ENCODE measurements at regions not wholly inside any gene's neighbourhood (a gene's known extent, or its start where the extent isn't known, plus 50 kb on each side); places are given as distances from the start of the nearest gene placed in this dataset.

- DNase-seq (ENCODE audit: extremely low read depth, low read depth): no peak
Measured at GRCh38 chr16:27712251-27712711, 162.3 kb downstream of the KATNIP start.

GRCh38 chr16:27717726-27718125, 167.8 kb downstream of the KATNIP start:
- no peak for DNase-seq (ENCODE audit: extremely low read depth, low read depth)

GRCh38 chr16:27718201-27719105, 168.5 kb downstream of the KATNIP start:
- no peak for DNase-seq (ENCODE audit: extremely low read depth, low read depth)

- no peak for DNase-seq (ENCODE audit: extremely low read depth, low read depth)
Measured at GRCh38 chr16:27719106-27719445, 169.1 kb downstream of the KATNIP start.

- DNase-seq (ENCODE audit: extremely low read depth, low read depth): no peak
Measured at GRCh38 chr16:27720731-27721530, 171.0 kb downstream of the KATNIP start.

- no peak for DNase-seq (ENCODE audit: extremely low read depth, low read depth)
Measured at GRCh38 chr16:27721531-27722181, 171.7 kb downstream of the KATNIP start.

- no peak for DNase-seq (ENCODE audit: extremely low read depth, low read depth)
Measured at GRCh38 chr16:27722207-27722606, 172.3 kb downstream of the KATNIP start.

- no peak for DNase-seq (ENCODE audit: extremely low read depth, low read depth)
Measured at GRCh38 chr16:27722892-27723450, 173.0 kb downstream of the KATNIP start.

GRCh38 chr16:27723711-27724481, 174.0 kb downstream of the KATNIP start:
- no peak for DNase-seq (ENCODE audit: extremely low read depth, low read depth)

GRCh38 chr16:27724482-27725235, 174.7 kb downstream of the KATNIP start:
- DNase-seq (ENCODE audit: extremely low read depth, low read depth): no peak

GRCh38 chr16:27725236-27726000, 175.5 kb downstream of the KATNIP start:
- DNase-seq (ENCODE audit: extremely low read depth, low read depth): no peak

- DNase-seq (ENCODE audit: extremely low read depth, low read depth): peak; percentile 53
Measured at GRCh38 chr16:27726621-27727261, 176.8 kb downstream of the KATNIP start.

GRCh38 chr16:27727941-27728340, 178.0 kb downstream of the KATNIP start:
- no peak for DNase-seq (ENCODE audit: extremely low read depth, low read depth)

GRCh38 chr16:27728691-27729090, 178.7 kb downstream of the KATNIP start:
- no peak for DNase-seq (ENCODE audit: extremely low read depth, low read depth)

- DNase-seq (ENCODE audit: extremely low read depth, low read depth): no peak
Measured at GRCh38 chr16:27729516-27730304, 179.8 kb downstream of the KATNIP start.

GRCh38 chr16:27730661-27731210, 180.8 kb downstream of the KATNIP start:
- no peak for DNase-seq (ENCODE audit: extremely low read depth, low read depth)

- DNase-seq (ENCODE audit: extremely low read depth, low read depth): no peak
Measured at GRCh38 chr16:27735031-27735430, 185.1 kb downstream of the KATNIP start.
